ENCODE measurements at regions not wholly inside any gene's neighbourhood (a gene's known extent, or its start where the extent isn't known, plus 50 kb on each side); places are given as distances from the start of the nearest gene placed in this dataset.

DNA sequence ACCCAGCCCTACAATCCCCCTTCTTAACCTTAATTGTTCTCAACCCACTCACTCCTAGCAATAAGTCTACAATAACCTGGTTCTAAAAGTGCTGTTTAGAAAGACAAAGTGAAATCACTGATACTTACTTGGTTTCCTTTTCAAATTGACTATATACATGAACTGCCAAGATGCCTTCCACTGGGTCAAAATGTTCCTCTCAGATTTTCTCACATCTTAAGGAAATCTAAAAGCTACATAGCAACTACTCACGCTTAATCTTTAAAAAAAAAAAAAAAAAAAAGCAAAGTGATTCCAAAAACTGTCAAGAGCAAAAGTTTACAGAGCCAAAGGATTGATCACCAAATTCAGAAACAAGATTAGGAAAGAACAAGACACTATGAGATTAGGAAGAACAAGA, 68.7 kb upstream of the MAP4 start:
- no peak overlapping the region for H3K4me3 Mint-ChIP-seq
- peaks cover 7% of the 10 kb centered on the region for H3K36me3 Mint-ChIP-seq
- peak overlapping the region; percentile 47 for H3K27ac Mint-ChIP-seq

DNA sequence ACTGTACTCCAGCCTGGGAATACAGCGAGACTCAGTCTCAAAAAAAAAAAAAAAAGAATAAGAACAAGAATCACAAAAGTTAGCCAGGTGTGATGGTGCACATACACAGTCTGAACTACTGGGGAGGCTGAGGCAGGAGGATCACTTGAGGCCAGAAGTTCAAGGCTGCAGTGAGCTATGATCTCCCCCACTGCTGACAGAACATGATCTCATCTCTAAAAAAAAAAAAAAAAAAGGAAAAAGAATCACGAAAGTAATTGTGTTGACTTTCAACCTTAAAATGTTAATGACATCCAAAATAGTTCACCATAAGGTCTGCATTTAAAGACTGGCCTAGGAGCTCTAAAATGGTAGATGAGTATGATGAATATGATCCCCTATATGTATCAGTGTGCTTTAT, 68.0 kb upstream of the MAP4 start:
- no peak for TF ChIP-seq CTCF (IDR thresholded peaks at IDR 0.05; ENCODE audit: unreplicated experiment)
- H3K9me3 Mint-ChIP-seq, result no peaks in the 10 kb centered on the region
- peaks cover 25% of the 10 kb centered on the region for H3K4me1 Mint-ChIP-seq
- peak overlapping the region; percentile 49 for H3K27ac Mint-ChIP-seq
- no peak for DNase-seq (ENCODE audit: low spot score in 2 of 2, unreplicated experiment in 2 of 2)
- H3K27me3 Mint-ChIP-seq (ENCODE audit: low read depth), result no peaks in the 10 kb centered on the region
- no peak overlapping the region for H3K4me3 Mint-ChIP-seq
- peaks cover 7% of the 10 kb centered on the region for H3K36me3 Mint-ChIP-seq

More for the DNA sequence above, 68.7 kb upstream of the MAP4 start:
- no peak for DNase-seq (ENCODE audit: low spot score in 2 of 2, unreplicated experiment in 2 of 2)
- H3K27me3 Mint-ChIP-seq (ENCODE audit: low read depth), result no peaks in the 10 kb centered on the region
- no peaks in the 10 kb centered on the region for H3K9me3 Mint-ChIP-seq
- TF ChIP-seq CTCF (IDR thresholded peaks at IDR 0.05; ENCODE audit: unreplicated experiment), result no peak
- peaks cover 28% of the 10 kb centered on the region for H3K4me1 Mint-ChIP-seq

GRCh38 chr3:48082580-48083184, 66.5 kb upstream of the MAP4 start:
- peaks cover 9% of the 10 kb centered on the region for H3K36me3 Mint-ChIP-seq
- no peak overlapping the region for H3K27ac Mint-ChIP-seq
- peaks cover 26% of the 10 kb centered on the region for H3K4me1 Mint-ChIP-seq
- DNase-seq (ENCODE audit: low spot score in 2 of 2, unreplicated experiment in 2 of 2), result no peak
- TF ChIP-seq CTCF (IDR thresholded peaks at IDR 0.05; ENCODE audit: unreplicated experiment), result no peak
- H3K4me3 Mint-ChIP-seq, result no peak overlapping the region
- H3K9me3 Mint-ChIP-seq, result no peaks in the 10 kb centered on the region
- H3K27me3 Mint-ChIP-seq (ENCODE audit: low read depth), result no peaks in the 10 kb centered on the region

DNA sequence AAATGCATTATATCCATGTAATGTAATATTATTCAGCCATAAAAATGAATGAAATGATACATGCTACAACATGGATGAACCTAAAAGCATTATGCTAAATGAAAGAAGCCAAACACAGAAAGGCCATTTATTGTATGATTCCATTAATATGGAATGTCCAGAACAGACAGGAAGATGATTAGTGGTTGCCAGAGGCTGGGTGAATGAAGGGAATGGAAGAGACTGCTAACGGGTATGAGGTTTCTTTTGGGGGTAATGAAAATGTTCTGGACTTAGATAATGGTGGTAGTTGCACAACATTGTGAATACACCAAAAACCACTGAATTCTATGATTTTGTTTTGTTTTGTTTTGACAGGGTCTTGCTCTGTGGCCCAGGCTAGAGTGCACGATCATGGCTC, 61.6 kb upstream of the MAP4 start:
- no peak for DNase-seq (ENCODE audit: low spot score in 2 of 2, unreplicated experiment in 2 of 2)
- H3K9me3 Mint-ChIP-seq, result no peaks in the 10 kb centered on the region
- H3K4me3 Mint-ChIP-seq, result no peak overlapping the region
- no peak overlapping the region for H3K27ac Mint-ChIP-seq
- H3K27me3 Mint-ChIP-seq (ENCODE audit: low read depth), result no peaks in the 10 kb centered on the region
- H3K36me3 Mint-ChIP-seq, result peaks cover 9% of the 10 kb centered on the region
- no peak for TF ChIP-seq CTCF (IDR thresholded peaks at IDR 0.05; ENCODE audit: unreplicated experiment)
- peaks cover 8% of the 10 kb centered on the region for H3K4me1 Mint-ChIP-seq

DNA sequence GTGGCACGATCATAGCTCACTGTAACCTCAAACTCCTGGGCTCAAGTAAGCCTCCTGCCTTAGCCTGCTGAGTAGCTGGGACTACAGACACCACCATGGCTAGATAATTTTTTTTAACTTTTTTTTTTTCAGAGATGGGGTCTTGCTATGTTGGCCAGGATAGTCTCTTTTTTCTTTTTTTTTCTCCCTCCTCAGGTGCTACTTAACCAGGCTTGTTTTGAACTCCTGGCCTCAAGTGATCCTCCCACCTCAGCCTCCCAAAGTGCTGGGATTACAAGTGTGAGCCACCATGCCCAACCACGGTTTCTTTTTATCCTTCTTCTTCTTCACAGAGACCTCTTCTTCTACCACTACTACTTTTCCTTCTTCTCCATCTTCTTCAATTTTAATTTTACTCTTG, 53.8 kb upstream of the MAP4 start:
- H3K4me1 Mint-ChIP-seq, result no peaks in the 10 kb centered on the region
- TF ChIP-seq CTCF (IDR thresholded peaks at IDR 0.05; ENCODE audit: unreplicated experiment), result no peak
- H3K27ac Mint-ChIP-seq, result no peak overlapping the region
- H3K4me3 Mint-ChIP-seq, result no peak overlapping the region
- H3K27me3 Mint-ChIP-seq (ENCODE audit: low read depth), result no peaks in the 10 kb centered on the region
- H3K36me3 Mint-ChIP-seq, result peaks cover 12% of the 10 kb centered on the region
- H3K9me3 Mint-ChIP-seq, result no peaks in the 10 kb centered on the region
- DNase-seq (ENCODE audit: low spot score in 2 of 2, unreplicated experiment in 2 of 2), result no peak

DNA sequence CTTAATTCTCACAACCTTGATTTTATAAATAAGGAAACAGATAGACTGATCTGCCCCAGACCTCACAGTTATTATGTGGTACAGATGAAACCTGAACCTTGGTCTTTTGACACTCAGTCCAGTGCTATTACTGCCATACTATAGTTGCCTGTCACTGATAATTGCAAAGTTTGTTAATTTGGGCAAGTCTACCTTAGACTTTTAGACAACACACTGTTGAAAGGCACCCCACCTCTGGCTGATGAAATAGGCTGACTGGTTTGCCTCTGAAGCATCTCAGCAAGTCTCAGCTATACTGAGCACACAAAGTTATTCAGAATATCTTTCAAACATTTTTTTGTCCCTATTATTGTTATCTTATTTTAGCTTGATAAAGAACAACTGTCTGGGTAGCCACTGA, 53.1 kb upstream of the MAP4 start:
- peaks cover 8% of the 10 kb centered on the region for H3K36me3 Mint-ChIP-seq
- no peak for DNase-seq (ENCODE audit: low spot score in 2 of 2, unreplicated experiment in 2 of 2)
- peak overlapping the region; percentile 12 for H3K27ac Mint-ChIP-seq
- no peaks in the 10 kb centered on the region for H3K27me3 Mint-ChIP-seq (ENCODE audit: low read depth)
- no peak overlapping the region for H3K4me3 Mint-ChIP-seq
- no peak for TF ChIP-seq CTCF (IDR thresholded peaks at IDR 0.05; ENCODE audit: unreplicated experiment)
- no peaks in the 10 kb centered on the region for H3K9me3 Mint-ChIP-seq
- no peaks in the 10 kb centered on the region for H3K4me1 Mint-ChIP-seq

Measured in mesothelial cell of epicardium (in vitro differentiated cells).